Epithelial cell of prostate (primary cell): ENCODE measurements at regions not wholly inside any gene's neighbourhood (a gene's known extent, or its start where the extent isn't known, plus 50 kb on each side); places are given as distances from the start of the nearest gene placed in this dataset.
"Not testable (repeated sequence)": the region's sequence is repeated elsewhere in the genome, so short reads cannot be mapped to it uniquely, and the experiment has no call there.

Experiments
- DNase-seq: peaks from one replicate; pipeline ENCODE4 v3.0.0-alpha.2; 2011; ENCODE audit warnings: low read depth, low spot score
- H3K27ac ChIP-seq: fragments of 450-650 bp; 2 replicates; pipeline ENCODE4 v1.5.1; 2017; ENCODE audit warnings: mild to moderate bottlenecking

DNA sequence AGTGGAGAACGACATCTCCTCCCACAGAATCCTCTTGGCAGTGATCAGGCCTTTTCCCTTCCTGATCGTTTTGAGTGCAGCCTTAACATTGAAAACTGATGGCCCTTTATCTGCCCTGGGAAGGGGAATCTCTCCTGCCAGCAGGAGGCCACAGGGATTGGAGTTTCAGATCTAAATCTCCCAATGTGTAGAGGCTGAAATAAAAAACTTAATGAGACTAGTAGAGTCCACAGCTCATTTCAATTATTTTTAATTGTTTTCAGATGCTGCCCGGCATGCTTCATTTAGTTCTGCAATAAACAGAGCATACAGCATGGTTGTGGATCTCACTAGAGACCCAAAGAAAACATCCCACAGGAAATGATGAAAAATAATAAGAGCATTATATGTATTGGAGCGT, 662.2 kb upstream of the HS3ST5 start:
- no peak overlapping the region for H3K27ac ChIP-seq
- DNase-seq, result no peak

DNA sequence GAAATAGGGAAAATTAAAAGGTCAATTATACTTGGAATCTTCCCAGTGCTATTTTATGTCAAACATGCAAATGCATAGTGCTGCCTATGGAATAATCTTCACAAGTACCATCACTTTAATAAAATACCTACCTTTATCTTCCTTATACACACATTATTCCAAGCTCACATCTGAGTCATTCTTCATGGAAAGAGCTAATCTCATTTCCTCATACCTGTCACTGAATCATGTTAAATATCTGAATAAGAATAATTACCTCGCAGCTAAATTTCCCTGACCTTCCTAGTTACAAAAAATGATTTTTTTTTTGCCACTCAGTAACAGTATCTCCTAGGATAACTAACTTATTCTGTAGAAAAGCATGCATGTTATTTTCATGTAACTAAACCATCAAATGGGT, 661.4 kb upstream of the HS3ST5 start:
- H3K27ac ChIP-seq, result no peak overlapping the region
- no peak for DNase-seq

DNA sequence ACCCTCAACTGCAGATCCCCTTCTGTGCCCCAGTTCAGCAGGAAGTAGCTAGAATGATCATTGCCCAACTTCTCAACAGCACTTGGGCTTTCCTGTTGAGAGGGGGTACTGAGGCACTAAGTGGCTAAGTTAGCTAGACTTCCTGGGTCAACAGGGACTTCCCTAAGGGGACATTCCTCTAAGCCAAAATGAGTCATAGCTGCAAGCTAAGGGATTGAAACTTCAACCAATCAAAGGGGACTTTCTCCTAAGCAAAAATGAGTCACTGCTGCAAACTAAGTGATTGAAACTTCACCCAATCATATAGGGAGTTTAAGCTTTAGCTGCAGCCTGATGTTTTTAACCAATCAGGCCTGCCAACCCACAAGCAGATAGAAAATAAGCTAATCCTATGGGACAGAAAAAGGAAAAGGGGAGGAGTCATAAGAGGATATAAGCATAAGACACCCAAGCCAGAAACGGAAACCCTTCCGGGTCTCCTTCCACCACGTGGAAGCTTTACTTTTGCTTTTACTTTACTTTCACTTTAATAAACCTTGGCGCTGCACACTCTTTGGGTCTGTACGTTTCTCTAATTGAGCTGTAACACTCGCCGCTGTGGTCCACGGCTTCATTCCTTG, 659.0 kb upstream of the HS3ST5 start:
- no peak for DNase-seq
- H3K27ac ChIP-seq, result no peak overlapping the region

DNA sequence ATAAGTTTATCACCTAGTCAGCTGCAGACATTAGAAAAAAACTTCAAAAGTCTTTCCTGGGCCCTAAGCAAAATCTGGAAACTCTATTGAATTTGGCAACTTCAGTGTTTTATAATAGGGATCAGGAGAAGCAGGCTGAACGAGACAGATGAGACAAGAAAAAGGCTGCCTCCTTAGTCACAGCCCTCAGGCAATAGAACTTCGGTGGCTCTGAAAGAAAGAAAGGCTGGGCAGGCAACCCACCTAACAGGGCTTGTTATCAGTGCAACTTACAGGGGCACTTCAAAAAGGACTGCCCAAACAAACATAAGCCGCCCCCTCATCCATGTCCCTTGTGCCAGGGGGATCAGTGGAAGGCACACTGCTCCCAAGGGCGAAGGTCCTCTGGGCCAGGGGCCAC, 657.9 kb upstream of the HS3ST5 start:
- no peak overlapping the region for H3K27ac ChIP-seq
- no peak for DNase-seq

DNA sequence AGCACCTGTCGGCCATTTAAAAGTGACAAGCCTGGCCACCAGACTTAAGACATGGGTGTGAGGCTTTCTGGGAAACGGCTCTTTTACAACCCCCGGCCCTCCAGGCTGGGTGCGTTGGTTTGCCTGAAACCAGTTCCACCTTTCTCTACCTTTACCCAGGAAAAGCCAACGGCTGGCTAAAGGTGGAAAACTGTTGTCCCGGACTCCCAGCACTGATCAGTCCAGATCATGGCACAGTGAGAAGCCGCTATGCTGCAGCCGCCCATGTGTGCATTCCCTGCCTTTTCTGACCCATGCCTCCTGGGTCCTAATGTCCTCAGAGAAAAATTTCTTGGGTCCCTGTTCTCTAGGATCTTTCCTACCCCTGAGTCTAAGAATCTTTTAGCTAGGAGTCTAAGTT, 655.7 kb upstream of the HS3ST5 start:
- DNase-seq, result no peak
- H3K27ac ChIP-seq, result no peak overlapping the region

DNA sequence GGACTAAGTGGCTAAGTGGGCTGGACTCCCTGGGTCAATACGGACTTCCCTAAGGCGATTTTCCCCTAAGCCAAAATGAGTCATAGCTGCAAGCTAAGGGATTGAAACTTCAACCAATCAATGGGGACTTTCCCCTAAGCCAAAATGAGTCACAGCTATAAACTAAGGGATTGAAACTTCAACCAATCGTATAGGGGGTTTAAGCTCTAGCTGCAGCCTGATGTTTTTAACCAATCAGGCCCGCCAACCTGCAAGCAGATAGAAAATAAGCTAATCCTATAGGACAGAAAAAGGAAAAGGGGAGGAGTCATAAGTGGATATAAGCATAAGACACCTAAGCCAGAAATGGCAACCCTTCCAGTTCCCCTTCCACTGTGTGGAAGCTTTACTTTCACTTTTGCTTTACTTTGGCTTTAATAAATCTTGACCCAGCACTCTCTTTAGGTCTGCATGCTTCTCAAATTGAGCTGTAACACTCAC, 655.0 kb upstream of the HS3ST5 start:
- DNase-seq, result no peak
- H3K27ac ChIP-seq, result no peak overlapping the region

DNA sequence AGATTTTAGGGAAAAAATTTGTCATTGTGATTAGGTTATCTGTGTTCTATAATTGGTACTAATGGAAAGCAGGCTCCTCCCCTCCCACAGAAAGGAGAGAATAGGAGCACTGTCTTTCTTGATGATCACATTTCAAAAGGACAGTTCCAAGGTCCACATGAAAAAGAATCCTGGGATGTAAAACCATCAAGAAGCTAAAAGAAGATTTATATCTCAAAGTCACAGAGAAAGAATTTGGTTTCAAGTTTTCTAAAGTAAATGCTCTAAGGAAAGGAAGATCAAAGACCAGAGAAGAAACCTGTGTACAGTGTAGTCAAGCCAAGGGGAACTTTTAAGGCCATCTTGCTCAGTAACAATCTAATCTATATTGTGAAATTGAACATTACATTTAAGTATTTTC, 652.7 kb upstream of the HS3ST5 start:
- DNase-seq, result no peak
- H3K27ac ChIP-seq, result no peak overlapping the region

DNA sequence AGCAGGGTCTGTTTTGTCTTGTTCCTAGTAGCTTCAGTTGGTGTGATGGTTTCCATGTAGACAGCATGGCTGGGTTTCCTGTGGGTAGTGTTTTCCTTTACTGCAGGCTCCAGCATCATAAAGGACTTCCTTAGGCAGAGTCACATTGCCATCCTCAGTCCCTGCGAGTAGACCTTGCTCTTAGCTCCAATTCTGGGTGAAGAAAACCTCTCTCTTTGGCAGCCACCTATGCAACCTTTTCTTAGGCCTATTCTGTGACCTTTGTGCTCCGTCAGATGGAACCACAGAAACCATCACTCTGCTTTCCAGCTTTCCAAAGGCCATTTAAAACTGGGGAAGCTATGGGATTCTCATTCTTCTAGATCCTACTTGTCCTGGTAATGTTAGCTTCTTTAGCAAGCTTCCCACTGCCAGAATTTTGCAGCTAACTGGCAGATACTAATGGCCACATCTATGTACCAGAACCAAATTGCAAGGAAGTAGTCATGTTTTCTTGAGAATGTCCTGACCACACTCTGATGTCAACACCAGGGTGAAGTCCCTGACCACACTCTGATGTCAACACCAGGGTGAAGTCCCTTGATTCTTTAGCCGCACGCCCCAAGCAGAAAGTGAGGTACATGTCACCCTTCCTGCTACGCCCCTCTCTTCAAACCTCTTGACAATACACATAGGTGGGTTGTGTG, 646.6 kb upstream of the HS3ST5 start:
- H3K27ac ChIP-seq, result no peak overlapping the region
- DNase-seq, result no peak

DNA sequence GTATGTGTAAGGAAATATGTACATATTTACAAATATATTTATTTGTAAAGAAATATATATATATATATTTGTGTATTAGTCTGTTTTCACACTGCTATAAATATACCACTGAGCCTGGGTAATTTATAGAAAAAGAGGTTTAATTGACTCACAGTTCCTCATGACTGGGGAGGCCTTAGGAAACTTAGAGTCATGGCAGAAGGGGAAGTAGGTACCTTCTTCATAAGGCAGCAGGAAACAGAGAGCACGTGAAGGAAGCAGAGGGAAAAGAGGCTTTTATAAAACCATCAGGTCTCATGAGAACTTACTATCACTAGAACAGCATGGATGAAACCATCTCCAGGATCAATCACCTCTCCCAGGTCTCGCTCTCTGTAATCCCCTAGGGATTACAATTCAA, 644.5 kb upstream of the HS3ST5 start:
- DNase-seq, result no peak
- H3K27ac ChIP-seq, result no peak overlapping the region

DNA sequence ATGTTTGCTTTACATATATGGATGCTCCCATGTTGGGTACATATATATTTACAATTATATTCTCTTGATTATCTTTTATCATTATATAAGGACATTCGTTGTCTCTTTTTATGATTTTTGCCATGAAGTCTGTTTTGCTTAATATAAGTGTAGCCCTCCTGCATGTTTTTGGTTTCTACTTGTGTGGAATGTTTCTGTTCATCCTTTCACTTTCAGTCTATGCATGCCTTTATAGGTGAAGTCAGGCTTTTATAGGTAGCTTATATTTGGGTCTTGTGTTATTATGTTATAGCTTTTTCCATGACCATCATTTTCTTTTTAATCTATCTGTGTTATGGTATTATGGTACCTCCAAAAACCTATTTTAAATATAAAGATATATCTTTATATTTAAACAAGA, 612.5 kb upstream of the HS3ST5 start:
- H3K27ac ChIP-seq, result no peak overlapping the region
- DNase-seq, result no peak

DNA sequence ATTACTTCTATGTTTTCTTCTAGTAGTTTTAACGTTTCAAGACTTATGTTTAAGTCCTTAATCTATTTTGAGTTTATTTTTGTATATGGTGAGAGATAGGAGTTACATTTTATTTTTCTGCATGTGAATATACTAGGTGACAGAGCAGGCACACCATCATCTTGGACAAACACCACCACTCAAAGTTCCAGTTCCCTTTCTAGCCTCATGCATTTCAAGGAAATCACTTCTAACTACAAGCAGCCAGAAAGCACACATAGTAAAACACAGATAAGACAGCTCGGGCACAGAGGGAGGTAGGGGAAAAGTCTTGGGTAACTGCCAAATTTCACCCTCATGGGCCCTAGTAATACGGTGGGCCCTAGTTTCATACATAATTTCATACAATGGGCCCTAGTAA, 609.4 kb upstream of the HS3ST5 start:
- no peak overlapping the region for H3K27ac ChIP-seq
- DNase-seq, result no peak

DNA sequence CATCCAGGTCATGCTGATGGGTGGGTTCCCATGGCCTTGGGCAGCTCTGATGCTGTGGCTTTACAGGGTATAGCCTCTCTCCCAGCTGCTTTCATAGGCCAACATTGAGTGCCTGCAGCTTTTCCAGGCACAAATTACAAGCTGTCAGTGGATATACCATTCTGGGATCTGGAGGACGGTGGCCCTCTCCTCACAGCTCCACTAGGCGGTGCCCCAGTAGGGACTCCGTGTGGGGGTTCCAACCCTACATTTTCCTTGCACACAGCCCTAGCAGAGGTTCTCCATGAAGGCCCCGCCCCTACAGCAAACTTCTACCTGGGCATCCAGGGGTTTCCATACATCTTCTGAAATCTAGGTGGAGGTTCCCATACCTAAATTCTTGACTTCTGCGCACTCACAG, 602.6 kb upstream of the HS3ST5 start:
- no peak for DNase-seq

DNA sequence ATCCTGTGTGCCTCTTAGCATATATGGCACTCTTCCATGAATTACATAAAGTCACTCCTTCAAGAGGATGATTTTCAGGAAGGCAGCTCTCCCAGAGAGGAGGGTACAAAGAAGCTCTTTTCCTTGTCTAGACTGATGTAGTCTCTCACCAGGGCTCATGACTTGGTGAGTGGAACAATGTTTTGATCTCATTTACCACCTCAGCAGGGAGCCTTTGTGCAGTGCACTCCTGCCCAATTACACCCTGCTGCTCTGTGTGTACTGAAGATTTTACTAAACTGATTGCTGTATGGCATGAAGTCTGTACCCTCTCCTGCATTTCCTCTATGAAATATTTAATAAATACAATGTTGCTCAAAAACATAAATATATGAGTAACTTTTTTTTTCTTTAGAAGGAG, 598.3 kb upstream of the HS3ST5 start:
- no peak overlapping the region for H3K27ac ChIP-seq
- no peak for DNase-seq

More for the DNA sequence above, 602.6 kb upstream of the HS3ST5 start:
- H3K27ac ChIP-seq, result no peak overlapping the region

DNA sequence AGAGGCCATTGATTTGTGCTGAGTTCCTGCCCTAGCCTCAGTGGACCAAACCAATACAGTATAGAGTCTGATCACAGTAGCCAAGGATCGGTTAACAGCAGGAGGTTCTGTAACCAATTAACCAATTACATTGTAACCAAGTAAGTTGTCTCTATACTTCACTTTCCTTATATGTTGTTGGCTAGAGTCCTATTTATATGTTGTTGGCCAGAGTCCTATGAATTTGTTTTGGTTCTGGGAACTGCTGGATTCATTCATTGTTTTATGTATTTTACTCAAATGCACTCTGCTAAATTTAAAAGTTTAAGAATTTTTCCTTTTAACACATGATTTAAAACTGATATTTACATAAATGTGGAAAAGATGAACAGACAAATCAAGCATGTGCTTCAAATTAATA, 597.4 kb upstream of the HS3ST5 start:
- no peak overlapping the region for H3K27ac ChIP-seq
- no peak for DNase-seq

DNA sequence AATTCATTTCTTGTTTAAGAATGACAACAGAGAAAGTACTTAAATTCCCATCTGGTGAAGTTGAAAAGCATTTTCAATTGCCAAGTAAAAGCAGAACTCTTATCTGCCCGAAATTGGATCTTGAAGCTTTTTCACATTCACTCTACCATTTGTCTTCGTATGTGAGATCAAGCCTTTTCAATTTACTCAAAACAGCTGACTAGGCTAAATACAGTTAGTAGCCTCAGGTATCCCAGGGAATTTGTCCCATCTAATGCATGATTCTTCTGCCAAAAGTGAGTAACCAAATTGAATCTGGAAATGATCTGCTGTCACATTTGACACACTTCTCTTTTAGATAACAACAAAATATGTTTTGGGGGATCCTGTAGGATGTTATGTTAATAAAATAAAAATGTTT, 596.8 kb upstream of the HS3ST5 start:
- H3K27ac ChIP-seq, result no peak overlapping the region
- DNase-seq, result no peak

DNA sequence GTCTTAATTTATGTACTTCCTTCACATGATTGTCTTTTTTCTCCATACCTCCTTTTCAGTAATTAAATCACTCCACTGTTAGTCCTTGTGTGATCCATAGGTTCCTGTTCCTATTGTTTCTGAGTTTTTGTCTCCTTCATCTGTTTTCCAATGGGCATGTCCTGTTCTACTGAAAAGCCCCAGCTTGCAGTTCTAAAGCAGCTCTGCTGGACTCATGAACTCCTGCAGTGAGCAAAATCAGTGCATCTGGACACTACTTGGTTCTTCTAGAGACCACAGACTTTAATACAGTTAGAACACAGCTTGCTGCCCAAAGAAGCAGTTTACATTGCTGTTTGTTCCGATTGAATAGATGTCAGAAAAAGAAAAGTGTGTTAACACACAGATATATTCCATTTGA, 593.3 kb upstream of the HS3ST5 start:
- no peak for DNase-seq
- no peak overlapping the region for H3K27ac ChIP-seq

DNA sequence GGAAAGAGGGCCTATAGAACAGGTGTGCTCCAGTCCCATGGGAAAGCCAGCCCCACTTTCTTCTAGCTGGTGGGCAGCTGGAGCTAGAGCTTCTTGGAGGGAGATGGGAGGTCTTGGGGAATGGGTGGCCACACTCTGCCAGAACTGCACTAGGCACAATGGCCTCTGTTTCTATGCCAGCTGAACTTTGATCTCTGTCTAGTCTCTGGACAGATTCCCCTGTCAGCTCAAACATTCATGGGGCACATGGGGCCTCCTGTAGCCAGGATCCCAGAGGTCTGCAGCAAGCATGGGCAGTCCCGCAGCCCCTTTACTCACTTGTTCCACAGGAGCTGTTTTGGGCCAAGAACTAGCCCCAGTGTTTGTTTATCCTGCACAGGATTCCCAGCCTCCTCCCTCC, 591.3 kb upstream of the HS3ST5 start:
- H3K27ac ChIP-seq, result no peak overlapping the region
- DNase-seq, result no peak

DNA sequence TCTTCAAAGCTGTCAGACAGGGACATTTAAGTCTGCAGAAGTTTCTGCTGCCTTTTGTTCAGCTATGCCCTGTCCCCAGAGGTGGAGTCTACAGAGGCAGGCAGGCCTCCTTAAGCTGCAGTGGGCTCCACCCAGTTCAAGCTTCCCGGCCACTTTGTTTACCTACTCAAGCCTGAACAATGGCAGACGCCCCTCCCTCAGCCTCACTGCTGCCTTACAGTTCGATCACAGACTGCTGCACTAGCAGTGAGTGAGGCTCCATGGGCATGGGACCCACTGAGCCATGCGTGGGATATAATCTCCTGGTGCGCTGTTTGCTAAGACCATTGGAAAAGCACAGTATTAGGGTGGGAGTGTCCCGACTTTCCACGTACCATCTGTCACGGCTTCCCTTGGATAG, 585.9 kb upstream of the HS3ST5 start:
- DNase-seq, result not testable (repeated sequence)

DNA sequence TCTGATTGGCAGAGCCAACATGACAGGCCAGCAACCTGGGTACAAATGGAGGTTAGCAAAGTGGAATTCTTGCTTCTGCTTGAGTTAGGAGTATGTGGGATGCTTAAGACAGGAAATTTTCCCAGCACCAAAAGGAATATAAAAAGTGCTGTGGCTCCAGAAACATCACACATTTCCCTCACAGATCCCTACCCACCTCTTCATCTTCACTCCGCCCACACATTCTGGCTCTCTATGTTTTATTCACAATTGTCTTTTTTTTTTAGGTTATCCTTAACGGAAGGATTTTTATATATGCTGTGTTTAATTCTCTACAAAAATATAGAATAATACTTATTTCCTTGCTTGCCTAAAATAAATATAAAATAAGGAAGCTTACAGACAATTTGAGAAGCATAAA, 563.3 kb upstream of the HS3ST5 start:
- H3K27ac ChIP-seq, result no peak overlapping the region
- no peak for DNase-seq

More for the DNA sequence above, 585.9 kb upstream of the HS3ST5 start:
- H3K27ac ChIP-seq, result not testable (repeated sequence)

DNA sequence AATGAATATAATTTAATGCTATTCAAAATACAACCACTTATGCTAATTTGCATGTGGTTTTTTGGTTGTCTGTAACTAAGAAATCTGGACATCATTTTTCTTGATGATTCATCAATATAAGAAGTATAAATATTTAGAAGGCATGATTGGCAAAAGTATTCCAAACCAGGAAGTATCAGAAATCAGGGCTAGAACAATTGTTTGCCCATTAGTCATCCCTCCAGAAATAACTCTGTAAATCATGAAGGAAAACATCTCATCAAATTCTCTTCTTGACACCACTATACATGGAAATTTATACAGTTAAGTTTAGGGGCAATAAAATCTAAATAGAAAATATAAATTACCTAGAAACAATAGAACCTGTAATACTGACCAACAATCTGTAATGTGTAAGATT, 554.7 kb upstream of the HS3ST5 start:
- no peak overlapping the region for H3K27ac ChIP-seq
- DNase-seq, result no peak

DNA sequence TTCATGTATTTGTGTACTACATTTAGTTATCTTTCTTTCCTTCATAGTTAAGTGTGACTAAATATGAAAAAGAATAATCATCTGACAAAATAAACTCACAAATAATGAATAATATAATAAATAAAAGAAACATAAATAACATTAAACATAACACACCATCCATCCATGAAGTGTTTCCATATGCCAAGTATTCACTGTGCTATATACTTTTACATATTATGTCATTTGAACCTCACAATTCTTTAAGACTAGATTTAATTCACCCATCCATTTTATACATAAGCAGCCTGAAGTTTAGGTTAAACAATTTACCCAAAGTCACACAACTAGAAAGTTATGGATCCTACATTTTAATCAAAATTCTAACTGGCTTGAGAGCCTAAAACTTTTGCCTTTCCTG, 549.4 kb upstream of the HS3ST5 start:
- no peak for DNase-seq
- no peak overlapping the region for H3K27ac ChIP-seq

DNA sequence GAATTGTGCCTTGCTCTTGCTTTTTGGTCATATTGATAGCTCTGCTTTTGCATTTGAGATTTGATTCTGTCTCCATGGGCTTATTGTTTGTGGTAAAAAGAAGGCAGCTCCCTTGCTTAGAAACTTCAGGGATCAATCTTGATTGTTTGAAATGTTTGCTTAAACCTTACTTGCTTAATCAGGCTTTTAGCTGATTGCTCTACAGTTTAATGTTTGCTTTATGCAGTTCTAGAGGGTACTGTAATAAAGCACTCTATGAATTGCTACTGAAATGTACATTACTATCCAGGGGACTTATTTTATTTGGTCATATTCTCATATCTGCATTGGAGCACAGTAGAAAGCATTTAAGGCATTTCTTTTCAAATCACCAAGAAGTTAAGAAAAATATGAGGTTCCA, 545.4 kb upstream of the HS3ST5 start:
- no peak for DNase-seq
- H3K27ac ChIP-seq, result no peak overlapping the region
